ENCODE measurements at regions not wholly inside any gene's neighbourhood (a gene's known extent, or its start where the extent isn't known, plus 50 kb on each side); places are given as distances from the start of the nearest gene placed in this dataset.

GRCh38 chr2:23293063-23293462 is 91.9 kb upstream of the KLHL29 start:
- H4K5ac ChIP-seq (ENCODE audit: low read depth, low read length) = no peak overlapping the region
- H3K4ac ChIP-seq (ENCODE audit: low read depth, low read length) = no peak overlapping the region
- in situ Hi-C loops (cut with MboI; ENCODE audit: low sequenced_read_pairs) = no loop called here
- POLR2A ChIA-PET (ENCODE audit: unreplicated experiment) = no interaction called here
- H3K27ac ChIP-seq (ENCODE audit: insufficient read depth, low read length) = no peak overlapping the region
- intact Hi-C loops (cut with micrococcal nuclease) = no loop called here
- H2BK5ac ChIP-seq (ENCODE audit: low read depth, low read length, poor library complexity, severe bottlenecking) = no peak overlapping the region
- dilution Hi-C loops (cut with HindIII; ENCODE audit: low sequenced_read_pairs, unreplicated experiment) = no loop called here
- no peak overlapping the region for H3K9ac ChIP-seq (ENCODE audit: low read depth, low read length)
- H3K9me1 ChIP-seq (ENCODE audit: insufficient read depth, low read length) = peaks cover 4% of the 10 kb centered on the region; the same call in 1 of the 2 replicates
- H2BK20ac ChIP-seq (ENCODE audit: low read depth, low read length) = no peak overlapping the region
- BruUV-seq (replicated peaks) = no TSS peak
- ATAC-seq (ENCODE audit: low read depth) (no peak), DNase-seq (no peak)
- H2BK15ac ChIP-seq (ENCODE audit: low read depth, low read length) = no peak overlapping the region
- H4K20me1 ChIP-seq (ENCODE audit: insufficient read depth, low read length) = no peaks in the 10 kb centered on the region
- H4K91ac ChIP-seq (ENCODE audit: insufficient read depth, low read depth, low read length) = no peak overlapping the region
- H2AFZ ChIP-seq (replicated peaks; ENCODE audit: low read length, poor library complexity) = peak overlapping the region; percentile 36
- H3K56ac ChIP-seq (ENCODE audit: extremely low read depth, insufficient read depth, low read length) = no peak overlapping the region
- H3K4me1 ChIP-seq (ENCODE audit: control insufficient read depth, insufficient read depth, low read length) = no peaks in the 10 kb centered on the region
- no peaks in the 10 kb centered on the region for H3K36me3 ChIP-seq (ENCODE audit: control insufficient read depth, insufficient read depth, low read length)
- H4K8ac ChIP-seq (ENCODE audit: low read depth in 2 of 2, low read length in 2 of 2) = no peak overlapping the region
- H2BK120ac ChIP-seq (ENCODE audit: low read depth, low read length) = no peak overlapping the region
- no peak for TF ChIP-seq RFX5 (IDR thresholded peaks at IDR 0.05; ENCODE audit: low read depth, low read length)
- no peak for TF ChIP-seq CEBPB (IDR thresholded peaks at IDR 0.05; ENCODE audit: low read depth, low read length)
- no peak for TF ChIP-seq CHD1 (IDR thresholded peaks at IDR 0.05; ENCODE audit: low read depth, low read length)
- TF ChIP-seq MAZ (IDR thresholded peaks at IDR 0.05; ENCODE audit: borderline replicate concordance, low read depth, low read length) = no peak
- no peak for TF ChIP-seq ELK1 (IDR thresholded peaks at IDR 0.05; ENCODE audit: borderline replicate concordance, low read depth, low read length)
- TF ChIP-seq NFE2L2 (IDR thresholded peaks at IDR 0.05; ENCODE audit: low read depth, low read length) = no peak
- TF ChIP-seq SMC3 (IDR thresholded peaks at IDR 0.05; ENCODE audit: low read depth, low read length) = no peak
- TF ChIP-seq CTCF (conservative IDR thresholded peaks at IDR 0.05; ENCODE audit: low read depth, low read length) = no peak
- no peak for TF ChIP-seq USF2 (IDR thresholded peaks at IDR 0.05; ENCODE audit: low read depth, low read length)
- TF ChIP-seq BHLHE40 (IDR thresholded peaks at IDR 0.05; ENCODE audit: low read depth, low read length) = no peak
- no peak for TF ChIP-seq MXI1 (IDR thresholded peaks at IDR 0.05; ENCODE audit: borderline replicate concordance, low read depth, low read length)
- no peak for TF ChIP-seq RCOR1 (IDR thresholded peaks at IDR 0.05; ENCODE audit: insufficient replicate concordance, low read length)
- TF ChIP-seq FOS (IDR thresholded peaks at IDR 0.05; ENCODE audit: low read depth, low read length) = no peak
- H3K18ac ChIP-seq (ENCODE audit: low read depth, low read length) = no peak overlapping the region
- CTCF ChIA-PET = interaction anchor here (0.9 kb wide), 1 partner anchor 20 kb away, joined by 3 read pairs; no protein-coding TSS in a partner anchor
- WGBS, 2 experiments (ENCODE audit: extremely low coverage in 2 of 2, insufficient read length in 1 of 2) = 35% methylated on average over 5 of the region's 6 CpGs; no CpG with 5 or more reads in 1 of the 2 experiments
- no peaks in the 10 kb centered on the region for H3K9me3 ChIP-seq (ENCODE audit: control insufficient read depth, insufficient read depth, low read length)
- H3K4me2 ChIP-seq (ENCODE audit: low read depth, low read length) = no peak overlapping the region
- H2AK5ac ChIP-seq (ENCODE audit: low read depth, low read length) = no peak overlapping the region
- no peak overlapping the region for H3K14ac ChIP-seq (replicated peaks; ENCODE audit: low read depth, low read length)
- no peak overlapping the region for H3K23ac ChIP-seq (ENCODE audit: low read depth, low read length)
- no peak overlapping the region for H2AK9ac ChIP-seq (replicated peaks; ENCODE audit: low read depth, low read length, poor library complexity)
- H3K4me3 ChIP-seq (ENCODE audit: insufficient read depth, low read depth, low read length) = no peak overlapping the region
- no peaks in the 10 kb centered on the region for H3K79me1 ChIP-seq (ENCODE audit: low read depth in 1 of 2, low read length in 2 of 2)
- peaks cover 8% of the 10 kb centered on the region for H3K27me3 ChIP-seq (ENCODE audit: control insufficient read depth, insufficient read depth, low read length)

Measured in IMR-90 (cell line).